Epithelial cell of proximal tubule (primary cell): ENCODE measurements at regions not wholly inside any gene's neighbourhood (a gene's known extent, or its start where the extent isn't known, plus 50 kb on each side); places are given as distances from the start of the nearest gene placed in this dataset.
"Not testable (repeated sequence)": the region's sequence is repeated elsewhere in the genome, so short reads cannot be mapped to it uniquely, and the experiment has no call there.

Experiments
- DNase-seq: peaks from one replicate; pipeline ENCODE4 v3.0.0-alpha.2; 2011; ENCODE audit warnings: low read depth
- H3K4me3 ChIP-seq: 2 replicates; pipeline ENCODE4 v1.5.1; 2011; ENCODE audit warnings: low read depth, mild to moderate bottlenecking, low read length

GRCh38 chr2:91549316-91549715, 2857.8 kb downstream of the RPIA start:
- H3K4me3 ChIP-seq, DNase-seq: not testable (repeated sequence)

- not testable (repeated sequence) for DNase-seq, H3K4me3 ChIP-seq
These were observed 2866.8 kb downstream of the RPIA start for GRCh38 chr2:91558234-91558633.

- H3K4me3 ChIP-seq, DNase-seq: not testable (repeated sequence)
These were observed 2867.8 kb downstream of the RPIA start for GRCh38 chr2:91559269-91559668.

- not testable (repeated sequence) for H3K4me3 ChIP-seq, DNase-seq
These were observed 2868.6 kb downstream of the RPIA start for GRCh38 chr2:91559886-91560614.

- H3K4me3 ChIP-seq, DNase-seq: not testable (repeated sequence)
These were observed 2870.7 kb downstream of the RPIA start for GRCh38 chr2:91562184-91562583.

- DNase-seq, H3K4me3 ChIP-seq: not testable (repeated sequence)
These were observed 2873.2 kb downstream of the RPIA start for GRCh38 chr2:91564700-91565099.

GRCh38 chr2:91565689-91566430, 2874.4 kb downstream of the RPIA start:
- DNase-seq, H3K4me3 ChIP-seq: not testable (repeated sequence)

GRCh38 chr2:91566611-91567010, 2875.1 kb downstream of the RPIA start:
- DNase-seq, H3K4me3 ChIP-seq: not testable (repeated sequence)

GRCh38 chr2:91567546-91568335, 2876.3 kb downstream of the RPIA start:
- not testable (repeated sequence) for DNase-seq, H3K4me3 ChIP-seq

GRCh38 chr2:91568391-91569338, 2877.2 kb downstream of the RPIA start:
- H3K4me3 ChIP-seq, DNase-seq: not testable (repeated sequence)

GRCh38 chr2:91571239-91571923, 2879.9 kb downstream of the RPIA start:
- DNase-seq, H3K4me3 ChIP-seq: not testable (repeated sequence)

GRCh38 chr2:91573018-91573417, 2881.5 kb downstream of the RPIA start:
- H3K4me3 ChIP-seq, DNase-seq: not testable (repeated sequence)

- H3K4me3 ChIP-seq, DNase-seq: not testable (repeated sequence)
These were observed 2882.3 kb downstream of the RPIA start for GRCh38 chr2:91573755-91574154.

- not testable (repeated sequence) for DNase-seq, H3K4me3 ChIP-seq
These were observed 2882.8 kb downstream of the RPIA start for GRCh38 chr2:91574255-91574654.

GRCh38 chr2:91575701-91576100, 2884.2 kb downstream of the RPIA start:
- H3K4me3 ChIP-seq, DNase-seq: not testable (repeated sequence)

GRCh38 chr2:91577406-91577805, 2885.9 kb downstream of the RPIA start:
- DNase-seq, H3K4me3 ChIP-seq: not testable (repeated sequence)

- not testable (repeated sequence) for H3K4me3 ChIP-seq, DNase-seq
These were observed 2887.2 kb downstream of the RPIA start for GRCh38 chr2:91578678-91579077.

- DNase-seq, H3K4me3 ChIP-seq: not testable (repeated sequence)
These were observed 2888.1 kb downstream of the RPIA start for GRCh38 chr2:91579555-91579954.
